ENCODE measurements at regions not wholly inside any gene's neighbourhood (a gene's known extent, or its start where the extent isn't known, plus 50 kb on each side); places are given as distances from the start of the nearest gene placed in this dataset.

GRCh38 chrX:34999702-35000101 lies 57.1 kb downstream of the FAM47B start:
- no peak for DNase-seq (ENCODE audit: low read depth)
- no peak for TF ChIP-seq CTCF (conservative IDR thresholded peaks at IDR 0.05; ENCODE audit: control insufficient read depth, insufficient read depth, low read depth, low read length)
- no peak overlapping the region for H3K4me3 ChIP-seq (ENCODE audit: control insufficient read depth, low read depth, low read length)

GRCh38 chrX:35006361-35006760 lies 63.8 kb downstream of the FAM47B start:
- TF ChIP-seq CTCF (conservative IDR thresholded peaks at IDR 0.05; ENCODE audit: control insufficient read depth, insufficient read depth, low read depth, low read length): no peak
- no peak overlapping the region for H3K4me3 ChIP-seq (ENCODE audit: control insufficient read depth, low read depth, low read length)
- no peak for DNase-seq (ENCODE audit: low read depth)

- no peak for DNase-seq (ENCODE audit: low read depth)
- no peak for TF ChIP-seq CTCF (conservative IDR thresholded peaks at IDR 0.05; ENCODE audit: control insufficient read depth, insufficient read depth, low read depth, low read length)
- H3K4me3 ChIP-seq (ENCODE audit: control insufficient read depth, low read depth, low read length): no peak overlapping the region
Observed at GRCh38 chrX:35015621-35016020, 73.0 kb downstream of the FAM47B start.

GRCh38 chrX:35016051-35016450 lies 73.5 kb downstream of the FAM47B start:
- TF ChIP-seq CTCF (conservative IDR thresholded peaks at IDR 0.05; ENCODE audit: control insufficient read depth, insufficient read depth, low read depth, low read length): no peak
- H3K4me3 ChIP-seq (ENCODE audit: control insufficient read depth, low read depth, low read length): no peak overlapping the region
- DNase-seq (ENCODE audit: low read depth): no peak

GRCh38 chrX:35017284-35017683 lies 74.7 kb downstream of the FAM47B start:
- DNase-seq (ENCODE audit: low read depth): no peak
- H3K4me3 ChIP-seq (ENCODE audit: control insufficient read depth, low read depth, low read length): no peak overlapping the region
- TF ChIP-seq CTCF (conservative IDR thresholded peaks at IDR 0.05; ENCODE audit: control insufficient read depth, insufficient read depth, low read depth, low read length): no peak

GRCh38 chrX:35023683-35024082 lies 81.1 kb downstream of the FAM47B start:
- H3K4me3 ChIP-seq (ENCODE audit: control insufficient read depth, low read depth, low read length): no peak overlapping the region
- no peak for TF ChIP-seq CTCF (conservative IDR thresholded peaks at IDR 0.05; ENCODE audit: control insufficient read depth, insufficient read depth, low read depth, low read length)
- DNase-seq (ENCODE audit: low read depth): no peak

- no peak overlapping the region for H3K4me3 ChIP-seq (ENCODE audit: control insufficient read depth, low read depth, low read length)
- DNase-seq (ENCODE audit: low read depth): no peak
- TF ChIP-seq CTCF (conservative IDR thresholded peaks at IDR 0.05; ENCODE audit: control insufficient read depth, insufficient read depth, low read depth, low read length): no peak
Observed at GRCh38 chrX:35025820-35026219, 83.2 kb downstream of the FAM47B start.
